Spleen (tissue), 7 donors: ENCODE measurements at regions not wholly inside any gene's neighbourhood (a gene's known extent, or its start where the extent isn't known, plus 50 kb on each side); places are given as distances from the start of the nearest gene placed in this dataset.

Experiments
- POLR2A ChIP-seq, 3 donors: fragments of 450-650 bp; IDR thresholded peaks; one replicate each; pipeline ENCODE4 v1.5.1; 2017; ENCODE audit warnings: antibody characterized with exemption in 3 of 3, mild to moderate bottlenecking in 1 of 3
- POLR2AphosphoS5 ChIP-seq, 3 donors: sonication (generic); formaldehyde crosslinking; IDR thresholded peaks; one replicate each; pipeline ENCODE4 v1.5.1; 2017; ENCODE audit warnings: antibody characterized with exemption in 3 of 3
- TF ChIP-seq, protein P1 (sequence below), 11 experiments: fragments of 200-600 bp in 7 of 11; fragments of 450-650 bp in 4 of 11; sonication (generic) in 4 of 11; IDR thresholded peaks in 8 of 11; conservative IDR thresholded peaks in 3 of 11; 1 replicate in 7 of 11; 2 replicates in 4 of 11; pipeline versions ENCODE4 v1.4.0 to v1.8.0; 2016 to 2021; ENCODE audit warnings: antibody characterized with exemption in 11 of 11, inconsistent platforms in 4 of 11, mild to moderate bottlenecking in 1 of 11
- donor health status: DM: no; HTN: no; CAD: no; lungs with moderate emphysema.
- donor health status: DM: no; HTN: no; CAD: no.
- donor health status: DM: no; HTN: no; CAD: no.

DNA sequence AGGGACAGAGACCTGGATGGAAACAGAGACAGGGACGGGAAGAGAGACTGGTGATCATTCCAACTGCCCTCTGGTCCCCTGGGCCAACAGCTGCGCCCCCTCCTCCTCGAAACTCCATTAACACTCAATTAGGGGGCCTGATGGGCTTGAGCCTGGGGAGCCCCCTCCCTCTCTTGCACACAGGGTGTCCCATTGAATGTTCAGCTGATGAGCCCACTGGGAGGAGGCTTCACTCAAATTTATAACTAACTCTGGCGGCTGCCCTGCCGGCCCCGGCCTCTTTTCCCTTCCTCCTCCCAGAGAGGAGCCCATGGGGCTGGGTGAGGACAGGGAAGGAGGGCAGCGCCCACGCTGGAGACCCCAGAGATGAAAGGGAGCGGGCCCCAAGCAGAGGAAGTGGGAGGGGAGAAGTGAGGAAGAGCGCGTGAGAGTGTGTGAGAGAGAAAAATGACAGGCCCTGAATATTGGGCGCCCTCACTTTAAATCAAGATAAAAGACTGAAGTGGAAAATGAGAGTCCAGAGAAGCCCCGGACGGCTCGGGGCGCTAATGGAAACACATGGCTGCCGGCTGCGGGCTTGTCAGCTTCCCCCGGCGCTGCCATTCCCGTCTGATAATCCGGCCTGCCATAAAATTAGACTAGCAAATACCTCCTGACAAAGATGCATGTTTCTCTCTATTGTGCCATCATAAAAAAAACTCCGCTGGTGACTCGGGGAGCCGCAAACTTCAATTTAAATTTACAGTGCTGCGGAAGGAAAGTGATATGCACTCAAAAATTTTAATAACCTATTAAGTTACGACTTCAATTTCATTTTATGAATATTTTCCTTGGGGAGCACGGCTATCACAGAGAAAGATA, 58.0 kb upstream of the PAX2 start:
- TF ChIP-seq POLR2A (IDR thresholded peaks at IDR 0.05), result no peak
- TF ChIP-seq, protein P1, sequence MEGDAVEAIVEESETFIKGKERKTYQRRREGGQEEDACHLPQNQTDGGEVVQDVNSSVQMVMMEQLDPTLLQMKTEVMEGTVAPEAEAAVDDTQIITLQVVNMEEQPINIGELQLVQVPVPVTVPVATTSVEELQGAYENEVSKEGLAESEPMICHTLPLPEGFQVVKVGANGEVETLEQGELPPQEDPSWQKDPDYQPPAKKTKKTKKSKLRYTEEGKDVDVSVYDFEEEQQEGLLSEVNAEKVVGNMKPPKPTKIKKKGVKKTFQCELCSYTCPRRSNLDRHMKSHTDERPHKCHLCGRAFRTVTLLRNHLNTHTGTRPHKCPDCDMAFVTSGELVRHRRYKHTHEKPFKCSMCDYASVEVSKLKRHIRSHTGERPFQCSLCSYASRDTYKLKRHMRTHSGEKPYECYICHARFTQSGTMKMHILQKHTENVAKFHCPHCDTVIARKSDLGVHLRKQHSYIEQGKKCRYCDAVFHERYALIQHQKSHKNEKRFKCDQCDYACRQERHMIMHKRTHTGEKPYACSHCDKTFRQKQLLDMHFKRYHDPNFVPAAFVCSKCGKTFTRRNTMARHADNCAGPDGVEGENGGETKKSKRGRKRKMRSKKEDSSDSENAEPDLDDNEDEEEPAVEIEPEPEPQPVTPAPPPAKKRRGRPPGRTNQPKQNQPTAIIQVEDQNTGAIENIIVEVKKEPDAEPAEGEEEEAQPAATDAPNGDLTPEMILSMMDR (IDR thresholded peaks at IDR 0.05 in 8 of 11, conservative IDR thresholded peaks at IDR 0.05 in 3 of 11), result no peak
- no peak for TF ChIP-seq POLR2AphosphoS5 (IDR thresholded peaks at IDR 0.05)
